ENCODE measurements at regions not wholly inside any gene's neighbourhood (a gene's known extent, or its start where the extent isn't known, plus 50 kb on each side); places are given as distances from the start of the nearest gene placed in this dataset.

DNA sequence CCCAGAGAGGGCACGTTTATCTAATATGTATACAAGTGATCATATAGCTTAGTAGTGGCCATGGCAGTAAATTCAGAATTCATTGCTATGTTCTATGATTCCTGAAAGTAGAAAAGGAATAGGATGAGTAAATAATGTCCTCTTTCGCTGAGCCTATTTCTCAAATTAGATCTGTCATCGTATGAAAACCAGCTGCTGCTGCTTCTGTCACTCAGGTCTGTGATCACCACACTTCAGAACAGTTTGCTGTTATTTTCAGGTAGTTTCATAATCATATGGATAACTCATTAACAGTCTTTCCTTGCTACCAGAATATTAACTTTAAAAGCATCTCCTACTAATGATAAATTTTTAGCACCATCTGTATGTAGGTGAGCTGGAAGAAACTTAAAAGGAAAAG, 289.1 kb upstream of the AZI2 start:
- TF ChIP-seq, protein P1, sequence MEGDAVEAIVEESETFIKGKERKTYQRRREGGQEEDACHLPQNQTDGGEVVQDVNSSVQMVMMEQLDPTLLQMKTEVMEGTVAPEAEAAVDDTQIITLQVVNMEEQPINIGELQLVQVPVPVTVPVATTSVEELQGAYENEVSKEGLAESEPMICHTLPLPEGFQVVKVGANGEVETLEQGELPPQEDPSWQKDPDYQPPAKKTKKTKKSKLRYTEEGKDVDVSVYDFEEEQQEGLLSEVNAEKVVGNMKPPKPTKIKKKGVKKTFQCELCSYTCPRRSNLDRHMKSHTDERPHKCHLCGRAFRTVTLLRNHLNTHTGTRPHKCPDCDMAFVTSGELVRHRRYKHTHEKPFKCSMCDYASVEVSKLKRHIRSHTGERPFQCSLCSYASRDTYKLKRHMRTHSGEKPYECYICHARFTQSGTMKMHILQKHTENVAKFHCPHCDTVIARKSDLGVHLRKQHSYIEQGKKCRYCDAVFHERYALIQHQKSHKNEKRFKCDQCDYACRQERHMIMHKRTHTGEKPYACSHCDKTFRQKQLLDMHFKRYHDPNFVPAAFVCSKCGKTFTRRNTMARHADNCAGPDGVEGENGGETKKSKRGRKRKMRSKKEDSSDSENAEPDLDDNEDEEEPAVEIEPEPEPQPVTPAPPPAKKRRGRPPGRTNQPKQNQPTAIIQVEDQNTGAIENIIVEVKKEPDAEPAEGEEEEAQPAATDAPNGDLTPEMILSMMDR (IDR thresholded peaks at IDR 0.05) = no peak
- no peak for TF ChIP-seq POLR2A (IDR thresholded peaks at IDR 0.05)

Measured in heart left ventricle (tissue), 13 donors.